ENCODE measurements at regions not wholly inside any gene's neighbourhood (a gene's known extent, or its start where the extent isn't known, plus 50 kb on each side); places are given as distances from the start of the nearest gene placed in this dataset.

DNA sequence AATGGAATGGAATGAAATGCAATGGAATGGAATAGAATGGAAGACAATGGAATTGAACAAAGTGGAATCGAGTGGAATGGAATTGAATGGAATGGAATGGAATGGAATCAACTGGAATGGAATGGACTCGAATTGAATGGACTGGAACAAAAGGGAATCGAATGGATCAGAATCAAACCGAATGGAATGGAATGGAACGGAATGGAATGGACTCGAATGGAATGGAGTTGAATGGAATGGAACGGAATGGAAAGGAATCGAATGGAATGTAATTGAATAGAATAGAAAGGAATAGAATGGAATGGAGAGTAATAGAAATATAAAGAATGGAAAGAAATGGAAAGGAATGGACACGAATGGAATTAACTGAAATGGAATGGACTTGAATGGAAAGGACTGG lies 475.2 kb upstream of the WSB1 start:
- Histone ChIP-seq H3K4me2 (ENCODE audit: low read length) (no peak overlapping the region), H3K27ac (ENCODE audit: low read length) (no peak overlapping the region), H3K79me2 (ENCODE audit: low read length) (no peaks in the 10 kb centered on the region), H3K9me2 (replicated peaks; ENCODE audit: low read length) (no peaks in the 10 kb centered on the region), H3F3A (ENCODE audit: low read length, unreplicated experiment) (no peaks in the 10 kb centered on the region), H3K9me3 (ENCODE audit: low read length) (peaks cover 42% of the 10 kb centered on the region), H3K36me3 (ENCODE audit: low read depth, low read length) (no peaks in the 10 kb centered on the region), H4K20me1 (ENCODE audit: low read length) (no peaks in the 10 kb centered on the region), H3K27me3 (ENCODE audit: low read length) (no peaks in the 10 kb centered on the region), H3K4me3 (ENCODE audit: low read length) (no peak overlapping the region), H3K4me1 (ENCODE audit: insufficient read depth, low read length) (no peaks in the 10 kb centered on the region), H3K9ac (ENCODE audit: low read length) (no peak overlapping the region), H2AFZ (ENCODE audit: low read length) (no peak overlapping the region)
- ChIA-PET CTCF (no interaction called here), POLR2A (ENCODE audit: unreplicated experiment) (no interaction called here)
- intact Hi-C loops (cut with micrococcal nuclease) = no loop called here
- ATAC-seq (no peak), DNase-seq (no peak)
- BruUV-seq (replicated peaks) = no TSS peak
- TF ChIP-seq EZH2 (IDR thresholded peaks at IDR 0.05; ENCODE audit: low read length, unreplicated experiment) (no peak), EZH2phosphoT487 (IDR thresholded peaks at IDR 0.05; ENCODE audit: borderline replicate concordance, low read length) (no peak)
- TF ChIP-seq, protein P1, sequence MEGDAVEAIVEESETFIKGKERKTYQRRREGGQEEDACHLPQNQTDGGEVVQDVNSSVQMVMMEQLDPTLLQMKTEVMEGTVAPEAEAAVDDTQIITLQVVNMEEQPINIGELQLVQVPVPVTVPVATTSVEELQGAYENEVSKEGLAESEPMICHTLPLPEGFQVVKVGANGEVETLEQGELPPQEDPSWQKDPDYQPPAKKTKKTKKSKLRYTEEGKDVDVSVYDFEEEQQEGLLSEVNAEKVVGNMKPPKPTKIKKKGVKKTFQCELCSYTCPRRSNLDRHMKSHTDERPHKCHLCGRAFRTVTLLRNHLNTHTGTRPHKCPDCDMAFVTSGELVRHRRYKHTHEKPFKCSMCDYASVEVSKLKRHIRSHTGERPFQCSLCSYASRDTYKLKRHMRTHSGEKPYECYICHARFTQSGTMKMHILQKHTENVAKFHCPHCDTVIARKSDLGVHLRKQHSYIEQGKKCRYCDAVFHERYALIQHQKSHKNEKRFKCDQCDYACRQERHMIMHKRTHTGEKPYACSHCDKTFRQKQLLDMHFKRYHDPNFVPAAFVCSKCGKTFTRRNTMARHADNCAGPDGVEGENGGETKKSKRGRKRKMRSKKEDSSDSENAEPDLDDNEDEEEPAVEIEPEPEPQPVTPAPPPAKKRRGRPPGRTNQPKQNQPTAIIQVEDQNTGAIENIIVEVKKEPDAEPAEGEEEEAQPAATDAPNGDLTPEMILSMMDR (conservative IDR thresholded peaks at IDR 0.05; ENCODE audit: low read depth, low read length) = no peak

All from PC-3 (cell line).